Hematopoietic multipotent progenitor cell treated with erythropoietin and hydrocortisone succinate and interleukin-3 and kit ligand, for 17 days (in vitro differentiated cells): ENCODE measurements at regions not wholly inside any gene's neighbourhood (a gene's known extent, or its start where the extent isn't known, plus 50 kb on each side); places are given as distances from the start of the nearest gene placed in this dataset.

Experiments
- DNase-seq: peaks from one replicate; pipeline ENCODE4 v3.0.0-alpha.2; 2015; ENCODE audit warnings: low spot score

GRCh38 chr3:194265996-194266964 lies 84.8 kb downstream of the CPN2 start:
- DNase-seq: no peak

GRCh38 chr3:194267744-194268653 lies 83.1 kb downstream of the CPN2 start:
- no peak for DNase-seq

- no peak for DNase-seq
Measured at GRCh38 chr3:194268654-194269512, 82.2 kb downstream of the CPN2 start.

GRCh38 chr3:194269610-194270145 lies 81.5 kb downstream of the CPN2 start:
- DNase-seq: no peak

- DNase-seq: no peak
Measured at GRCh38 chr3:194270627-194271459, 80.3 kb downstream of the CPN2 start.

- no peak for DNase-seq
Measured at GRCh38 chr3:194271460-194272035, 79.6 kb downstream of the CPN2 start.

GRCh38 chr3:194272221-194272620 lies 78.9 kb downstream of the CPN2 start:
- no peak for DNase-seq

- no peak for DNase-seq
Measured at GRCh38 chr3:194272861-194273742, 78.0 kb downstream of the CPN2 start.

GRCh38 chr3:194273743-194274310 lies 77.3 kb downstream of the CPN2 start:
- DNase-seq: no peak

- no peak for DNase-seq
Measured at GRCh38 chr3:194274424-194275085, 76.6 kb downstream of the CPN2 start.

GRCh38 chr3:194275291-194275690 lies 75.8 kb downstream of the CPN2 start:
- no peak for DNase-seq

GRCh38 chr3:194275721-194276120 lies 75.4 kb downstream of the CPN2 start:
- no peak for DNase-seq

GRCh38 chr3:194276768-194277103 lies 74.4 kb downstream of the CPN2 start:
- no peak for DNase-seq

- no peak for DNase-seq
Measured at GRCh38 chr3:194277104-194277785, 73.9 kb downstream of the CPN2 start.

- no peak for DNase-seq
Measured at GRCh38 chr3:194277786-194278130, 73.4 kb downstream of the CPN2 start.

GRCh38 chr3:194278186-194278845 lies 72.8 kb downstream of the CPN2 start:
- DNase-seq: no peak

GRCh38 chr3:194279101-194279500 lies 72.0 kb downstream of the CPN2 start:
- no peak for DNase-seq
